Omental fat pad (tissue), 3 donors: ENCODE measurements at regions not wholly inside any gene's neighbourhood (a gene's known extent, or its start where the extent isn't known, plus 50 kb on each side); places are given as distances from the start of the nearest gene placed in this dataset.
"Not testable (repeated sequence)": the region's sequence is repeated elsewhere in the genome, so short reads cannot be mapped to it uniquely, and the experiment has no call there.

Source experiments
- ATAC-seq: fragments of 150-250 bp; one replicate; pipeline ENCODE4 v1.9.1; 2016; ENCODE audit warnings: mild to moderate bottlenecking, moderate library complexity; ENCODE audit not compliant: low FRiP score
- DNase-seq: peaks from one replicate; pipeline ENCODE4 v3.0.0-alpha.2; 2019; ENCODE audit warnings: low spot score
- CTCF ChIP-seq, 3 donors: fragments of 450-650 bp; IDR thresholded peaks; one replicate each; pipeline ENCODE4 v1.5.1; 2016 to 2017; ENCODE audit warnings: antibody characterized with exemption in 3 of 3, mild to moderate bottlenecking in 3 of 3, moderate library complexity in 2 of 3

DNA sequence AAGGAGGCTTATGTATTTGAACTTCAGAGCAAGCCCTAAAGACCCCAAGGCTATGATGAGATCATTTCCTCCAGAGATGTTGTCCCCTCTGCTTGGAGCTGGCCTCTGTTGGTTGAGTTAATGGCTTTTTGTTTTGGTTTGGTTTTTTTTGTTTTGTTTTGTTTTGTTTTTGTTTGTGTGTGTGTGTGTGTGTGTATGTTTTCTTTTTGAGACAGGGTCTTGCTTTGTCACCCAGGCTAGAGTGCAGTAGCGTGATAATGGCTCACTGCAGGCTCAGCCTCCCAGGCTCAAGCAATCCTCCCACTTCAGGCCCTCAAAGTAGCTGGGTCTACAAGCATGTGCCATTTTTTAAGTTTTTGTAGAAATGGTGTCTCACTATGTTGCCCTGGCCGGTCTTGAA is 1076.2 kb downstream of the UQCRFS1 start:
- no peak for TF ChIP-seq CTCF (IDR thresholded peaks at IDR 0.05)
- ATAC-seq, result no peak
- DNase-seq, result no peak

GRCh38 chr19:28135825-28136224 is 1077.1 kb downstream of the UQCRFS1 start:
- no peak for ATAC-seq
- DNase-seq, result no peak
- TF ChIP-seq CTCF (IDR thresholded peaks at IDR 0.05), result no peak

DNA sequence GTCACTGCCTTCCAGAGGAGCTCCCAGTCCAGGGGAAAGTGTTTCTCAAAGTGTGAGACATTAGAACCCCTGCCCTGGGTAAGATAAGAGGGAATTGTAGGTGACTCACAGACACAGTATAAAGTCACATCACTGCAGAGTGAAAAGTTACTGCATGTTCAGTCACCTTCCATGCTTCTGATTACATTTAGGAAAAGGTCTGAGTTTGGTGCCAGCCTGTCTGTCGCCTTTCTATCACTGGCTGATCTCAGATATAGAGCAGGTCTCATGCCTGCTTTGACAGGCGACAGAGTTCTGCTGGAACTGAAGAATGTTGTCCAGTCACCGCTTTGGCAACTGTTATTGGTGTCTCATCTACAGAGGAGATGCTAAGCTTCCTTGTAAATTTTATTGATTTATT is 1078.6 kb downstream of the UQCRFS1 start:
- TF ChIP-seq CTCF (IDR thresholded peaks at IDR 0.05), result no peak
- ATAC-seq (no peak), DNase-seq (no peak)

- DNase-seq, ATAC-seq: not testable (repeated sequence)
Measured at GRCh38 chr19:28130881-28131280, 1082.1 kb downstream of the UQCRFS1 start.

DNA sequence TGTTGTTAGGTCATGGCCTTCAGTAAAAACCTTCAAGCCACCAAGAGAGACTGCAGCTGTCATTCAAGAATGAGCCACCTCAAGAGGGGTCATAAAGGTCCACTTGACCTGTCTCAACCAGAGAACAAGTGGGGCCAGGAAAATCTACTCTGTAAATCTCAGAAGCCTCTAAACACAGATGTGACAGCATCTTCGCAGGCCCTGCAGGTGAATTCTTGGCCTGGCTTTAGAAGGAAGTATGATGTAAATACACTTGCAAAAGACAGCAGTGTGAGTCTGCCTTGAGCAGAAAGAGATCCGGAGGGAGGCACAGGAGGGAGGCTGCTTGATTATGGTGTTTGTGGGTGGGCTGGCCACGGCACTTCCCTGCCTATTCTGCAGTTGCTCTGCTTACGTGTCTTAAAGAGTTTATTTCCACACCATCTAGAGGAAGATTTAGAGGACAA is 1082.9 kb downstream of the UQCRFS1 start:
- no peak for ATAC-seq
- no peak for TF ChIP-seq CTCF (IDR thresholded peaks at IDR 0.05)
- DNase-seq, result no peak

DNA sequence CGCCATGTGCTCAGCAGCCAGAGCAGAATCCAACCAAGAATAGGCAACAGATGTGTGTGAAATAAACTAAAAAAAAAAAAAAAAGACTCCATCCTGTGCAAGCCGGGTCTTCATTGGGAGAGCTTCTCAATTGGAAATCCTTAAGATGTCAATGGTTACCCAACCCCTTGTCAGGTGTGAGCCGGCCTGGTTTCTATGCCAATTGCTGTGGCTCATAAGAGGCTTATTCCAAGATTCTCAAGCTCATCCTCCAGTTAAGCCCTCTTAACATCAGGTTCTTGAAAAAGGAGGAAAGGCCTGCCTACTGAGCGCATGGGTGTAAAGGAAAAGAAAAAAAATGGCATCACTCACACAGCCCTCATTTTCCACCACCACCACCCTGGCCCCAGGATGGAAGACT is 1084.6 kb downstream of the UQCRFS1 start:
- no peak for TF ChIP-seq CTCF (IDR thresholded peaks at IDR 0.05)
- ATAC-seq (no peak), DNase-seq (no peak)

DNA sequence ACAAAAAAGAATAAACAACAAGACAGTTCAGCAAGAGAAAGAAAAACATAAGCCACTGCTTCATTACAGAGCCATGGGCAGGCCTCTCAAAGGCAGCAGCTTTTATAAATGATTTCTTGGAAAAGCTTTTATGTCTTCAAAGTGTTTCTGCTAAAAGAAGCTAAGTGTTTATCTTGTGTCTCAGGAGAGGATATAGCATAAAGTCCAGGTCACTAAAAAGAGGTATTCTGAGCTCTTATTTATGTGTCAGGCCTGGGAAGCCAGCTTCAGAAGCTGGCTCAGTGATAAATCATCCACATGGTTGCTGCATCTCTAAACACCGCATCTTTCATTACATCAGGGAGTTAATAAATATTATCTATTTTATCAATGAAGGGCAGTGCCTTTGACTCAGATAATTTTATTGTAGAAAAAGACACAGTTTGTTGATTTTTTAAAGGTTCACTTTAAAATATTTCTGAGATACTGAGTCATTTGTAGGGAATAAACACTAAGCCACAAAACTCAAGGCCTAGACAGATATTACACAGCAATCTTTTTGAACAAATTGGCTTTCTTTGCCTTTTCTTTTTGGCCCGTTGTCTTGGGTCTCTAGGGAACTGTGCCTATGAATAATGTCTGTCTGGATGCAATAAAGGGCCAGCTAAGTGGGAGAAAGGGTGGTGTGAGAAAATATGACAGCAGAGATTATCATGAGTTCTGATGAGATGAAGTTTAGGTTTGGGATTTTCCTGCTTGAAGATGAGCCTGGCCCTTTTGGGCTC is 1086.6 kb downstream of the UQCRFS1 start:
- DNase-seq (no peak), ATAC-seq (no peak)
- no peak for TF ChIP-seq CTCF (IDR thresholded peaks at IDR 0.05)
